Osteoblast (primary cell): ENCODE measurements at regions not wholly inside any gene's neighbourhood (a gene's known extent, or its start where the extent isn't known, plus 50 kb on each side); places are given as distances from the start of the nearest gene placed in this dataset.
"Not testable (repeated sequence)": the region's sequence is repeated elsewhere in the genome, so short reads cannot be mapped to it uniquely, and the experiment has no call there.

Experiments
- DNase-seq: peaks from one replicate; pipeline ENCODE4 v3.0.0; 2011; ENCODE audit warnings: low spot score, mixed read lengths; ENCODE audit not compliant: insufficient read length; ENCODE audit errors: missing footprints
- H2AFZ ChIP-seq: 2 replicates; pipeline ENCODE4 v1.6.0; 2011; ENCODE audit warnings: mild to moderate bottlenecking, low read length
- H3K27ac ChIP-seq: 2 replicates; pipeline ENCODE4 v1.5.1; 2011; ENCODE audit warnings: mild to moderate bottlenecking, low read depth, low read length, moderate library complexity
- H3K27me3 ChIP-seq: 2 replicates; pipeline ENCODE4 v1.6.0; 2012; ENCODE audit warnings: mild to moderate bottlenecking, control low read depth, inconsistent platforms, low read length, moderate library complexity; ENCODE audit not compliant: insufficient read depth
- H3K36me3 ChIP-seq: 2 replicates; pipeline ENCODE4 v1.5.1; 2011; ENCODE audit warnings: mild to moderate bottlenecking, low read length, control low read depth, moderate library complexity; ENCODE audit not compliant: insufficient read depth
- H3K4me1 ChIP-seq: 2 replicates; pipeline ENCODE4 v1.5.1; 2011; ENCODE audit warnings: mild to moderate bottlenecking, low read length, control low read depth, moderate library complexity; ENCODE audit not compliant: insufficient read depth
- H3K4me2 ChIP-seq: 2 replicates; pipeline ENCODE4 v1.6.0; 2011; ENCODE audit warnings: mild to moderate bottlenecking, low read length; ENCODE audit not compliant: insufficient read depth
- H3K4me3 ChIP-seq: fragments of 200-600 bp; sonication (generic); 3 replicates; pipeline ENCODE4 v1.5.1; 2012; ENCODE audit warnings: mild to moderate bottlenecking, low read length, inconsistent platforms; ENCODE audit not compliant: insufficient read depth
- H3K79me2 ChIP-seq: 2 replicates; pipeline ENCODE4 v1.6.0; 2012; ENCODE audit warnings: mild to moderate bottlenecking, low read length, control low read depth, inconsistent platforms; ENCODE audit not compliant: insufficient read depth
- H3K9me3 ChIP-seq: 2 replicates; pipeline ENCODE4 v1.5.1; 2011; ENCODE audit warnings: low read depth, low read length, control low read depth
- H4K20me1 ChIP-seq: 2 replicates; pipeline ENCODE4 v1.6.0; 2012; ENCODE audit warnings: mild to moderate bottlenecking, low read length, control low read depth; ENCODE audit not compliant: insufficient read depth
- CTCF ChIP-seq: IDR thresholded peaks from 2 replicates; pipeline ENCODE4 v1.5.1; 2011; ENCODE audit warnings: mild to moderate bottlenecking, low read depth, low read length, moderate library complexity; ENCODE audit errors: extremely low read depth

- Histone ChIP-seq H2AFZ (no peak overlapping the region), H3K79me2 (no peaks in the 10 kb centered on the region), H3K9me3 (no peaks in the 10 kb centered on the region), H3K4me1 (no peaks in the 10 kb centered on the region), H3K27me3 (no peaks in the 10 kb centered on the region), H3K36me3 (no peaks in the 10 kb centered on the region), H3K27ac (no peak overlapping the region), H3K4me2 (no peak overlapping the region), H4K20me1 (no peaks in the 10 kb centered on the region), H3K4me3 (no peak overlapping the region)
- TF ChIP-seq CTCF, result no peak
- DNase-seq, result no peak
Measured at GRCh38 chr4:104642521-104642920, 147.8 kb upstream of the CXXC4 start.

DNA sequence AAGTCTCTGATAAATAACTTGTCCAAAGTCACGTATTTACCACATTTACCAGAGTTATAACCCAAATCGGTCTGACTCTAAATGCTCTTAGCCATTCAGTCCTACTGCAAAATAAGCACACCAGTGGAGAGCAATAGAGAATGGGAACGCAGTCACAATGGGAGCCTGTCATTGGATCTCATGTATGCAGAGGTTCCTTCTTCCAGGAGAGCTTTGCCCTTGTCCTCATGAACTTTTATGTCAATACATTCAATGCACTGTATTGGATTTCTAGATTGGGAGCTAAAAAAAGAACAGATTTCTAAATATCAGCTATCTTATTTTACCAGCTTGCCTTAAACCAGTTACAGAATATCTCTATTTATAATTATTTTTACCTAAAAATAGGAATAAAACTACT is 149.1 kb upstream of the CXXC4 start:
- Histone ChIP-seq H3K27ac (no peak overlapping the region), H3K9me3 (no peaks in the 10 kb centered on the region), H3K4me1 (no peaks in the 10 kb centered on the region), H3K4me2 (no peak overlapping the region), H4K20me1 (no peaks in the 10 kb centered on the region), H3K27me3 (no peaks in the 10 kb centered on the region), H2AFZ (no peak overlapping the region), H3K79me2 (no peaks in the 10 kb centered on the region), H3K36me3 (no peaks in the 10 kb centered on the region), H3K4me3 (no peak overlapping the region)
- no peak for DNase-seq
- TF ChIP-seq CTCF, result no peak

GRCh38 chr4:104649631-104650030 is 154.9 kb upstream of the CXXC4 start:
- TF ChIP-seq CTCF, result no peak
- Histone ChIP-seq H3K36me3 (no peaks in the 10 kb centered on the region), H3K4me1 (no peaks in the 10 kb centered on the region), H3K4me2 (no peak overlapping the region), H2AFZ (no peak overlapping the region), H3K27me3 (no peaks in the 10 kb centered on the region), H4K20me1 (no peaks in the 10 kb centered on the region), H3K4me3 (no peak overlapping the region), H3K79me2 (no peaks in the 10 kb centered on the region), H3K9me3 (peaks cover 3% of the 10 kb centered on the region), H3K27ac (no peak overlapping the region)
- DNase-seq, result no peak

DNA sequence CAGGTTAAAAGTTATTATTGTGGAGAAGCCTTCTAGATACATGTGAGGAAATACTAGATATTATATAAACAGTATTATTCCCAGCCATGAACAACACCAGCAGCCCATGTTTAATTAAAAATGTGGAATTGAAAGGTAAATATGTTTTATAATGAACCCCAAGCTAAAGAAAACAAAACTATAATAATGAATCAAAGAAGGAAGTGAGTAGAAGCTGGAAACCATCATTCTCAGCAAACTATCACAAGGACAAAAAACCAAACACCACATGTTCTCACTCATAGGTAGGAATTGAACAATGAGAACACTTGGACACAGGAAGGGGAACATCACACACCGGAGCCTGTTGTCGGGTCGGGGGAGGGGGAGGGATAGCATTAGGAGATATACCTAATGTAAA is 167.6 kb upstream of the CXXC4 start:
- H3K79me2 ChIP-seq, H3K4me1 ChIP-seq, H3K27me3 ChIP-seq, H3K4me3 ChIP-seq, H2AFZ ChIP-seq, H3K4me2 ChIP-seq, H3K9me3 ChIP-seq, DNase-seq, H4K20me1 ChIP-seq, H3K27ac ChIP-seq, H3K36me3 ChIP-seq: not testable (repeated sequence)

GRCh38 chr4:104677116-104677515 is 182.4 kb upstream of the CXXC4 start:
- no peaks in the 10 kb centered on the region for H3K36me3 ChIP-seq
- H4K20me1 ChIP-seq, result no peaks in the 10 kb centered on the region
- no peaks in the 10 kb centered on the region for H3K79me2 ChIP-seq
- H3K27ac ChIP-seq, result no peak overlapping the region
- H3K4me2 ChIP-seq, result no peak overlapping the region
- no peaks in the 10 kb centered on the region for H3K27me3 ChIP-seq
- H2AFZ ChIP-seq, result no peak overlapping the region
- no peak for TF ChIP-seq CTCF
- no peaks in the 10 kb centered on the region for H3K4me1 ChIP-seq
- DNase-seq, result no peak
- H3K4me3 ChIP-seq, result no peak overlapping the region
- H3K9me3 ChIP-seq, result no peaks in the 10 kb centered on the region
